ENCODE measurements at regions not wholly inside any gene's neighbourhood (a gene's known extent, or its start where the extent isn't known, plus 50 kb on each side); places are given as distances from the start of the nearest gene placed in this dataset.
"Not testable (repeated sequence)": the region's sequence is repeated elsewhere in the genome, so short reads cannot be mapped to it uniquely, and the experiment has no call there.

DNA sequence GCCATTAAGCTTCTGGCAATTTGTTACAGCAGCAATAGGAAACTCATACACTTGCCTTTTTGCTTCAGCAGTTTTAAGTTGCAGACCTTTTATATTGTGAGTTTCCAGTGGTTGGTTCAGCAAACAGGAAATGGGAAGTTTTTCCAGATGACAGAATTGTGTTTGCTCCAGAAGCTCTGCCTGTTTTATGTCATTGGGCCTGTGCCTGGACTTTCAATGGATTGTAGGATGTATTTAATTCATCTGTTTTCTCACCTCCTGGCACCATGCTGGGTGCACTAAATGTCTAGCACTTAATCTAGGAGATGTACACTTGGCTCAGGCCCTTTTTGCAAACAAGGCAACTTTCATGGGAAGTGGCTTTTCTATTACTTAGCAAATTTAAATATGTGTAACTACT, 100.4 kb upstream of the CLINT1 start:
- DNase-seq, result no peak

DNA sequence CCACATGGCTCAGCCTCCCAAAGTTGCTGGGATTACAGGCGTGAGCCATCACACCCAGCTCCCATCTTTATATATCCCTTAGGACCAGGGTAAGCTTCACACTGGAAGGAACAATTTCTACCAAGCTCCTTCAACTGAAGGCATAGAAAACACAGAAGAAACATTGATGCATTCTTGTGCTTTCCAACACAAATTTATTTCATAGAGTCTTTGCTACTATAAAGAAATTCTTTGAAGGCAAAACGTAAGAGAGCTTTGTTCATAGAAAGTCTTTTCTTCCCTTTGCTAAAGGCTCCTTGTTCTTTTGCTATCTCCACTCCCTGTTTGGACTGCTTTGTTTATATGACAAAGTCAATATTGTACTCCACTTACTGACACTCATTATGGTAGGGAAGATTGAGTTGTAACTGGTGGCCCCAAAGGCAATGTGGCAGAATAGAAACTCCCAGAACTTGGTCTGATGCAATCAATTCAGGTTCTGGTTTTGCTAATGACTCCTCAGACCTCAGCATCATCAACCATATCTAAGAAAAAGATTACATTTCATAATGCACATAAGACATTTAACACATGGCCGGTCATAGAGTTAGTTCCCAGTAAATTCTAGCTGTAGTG, 97.4 kb upstream of the CLINT1 start:
- peak in 1 of 5 donors; percentile 5 for DNase-seq

DNA sequence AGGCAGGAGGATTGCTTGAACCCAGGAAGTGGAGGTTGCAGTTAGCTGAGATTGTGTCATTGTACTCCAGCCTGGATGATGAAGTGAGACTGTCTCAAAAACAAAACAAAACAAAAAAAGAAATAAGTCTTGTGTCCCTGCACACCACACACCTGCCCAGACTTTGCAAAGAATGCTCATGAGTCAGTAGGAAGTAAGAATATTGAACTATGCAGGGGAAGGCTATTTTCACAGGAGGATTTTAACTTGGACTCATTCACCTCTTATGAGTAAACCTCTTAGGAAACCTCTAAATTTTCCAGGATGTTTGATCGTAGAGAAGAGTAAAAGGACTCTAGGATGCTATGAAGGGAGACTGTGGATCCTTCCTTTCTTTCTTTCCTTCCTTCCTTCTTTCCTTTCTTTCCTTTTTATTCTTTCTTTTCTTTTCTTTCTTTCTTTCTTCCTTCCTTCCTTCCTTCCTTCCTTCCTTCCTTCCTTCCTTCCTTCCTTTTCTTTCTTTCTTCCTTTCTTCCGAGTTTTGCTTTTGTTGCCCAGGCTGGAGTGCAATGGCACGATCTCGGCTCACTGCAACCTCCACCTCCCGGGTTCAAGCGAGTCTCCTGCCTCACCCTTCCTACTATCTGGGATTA, 96.7 kb upstream of the CLINT1 start:
- DNase-seq, result no peak

DNA sequence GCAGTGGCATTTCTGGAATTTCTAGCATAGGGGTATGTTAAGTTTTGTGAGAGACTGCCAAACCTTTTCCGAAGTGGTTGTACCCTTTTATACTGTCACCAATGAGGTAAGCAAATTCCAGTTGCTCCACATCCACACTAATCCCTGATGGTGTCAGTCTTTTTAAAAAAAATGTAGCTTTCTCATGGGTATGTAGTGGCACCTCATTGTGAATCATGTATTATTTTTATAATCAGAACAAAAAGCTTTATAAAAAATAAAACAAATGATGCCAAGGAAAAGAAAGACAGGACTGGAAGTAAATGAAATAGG, 93.4 kb upstream of the CLINT1 start:
- DNase-seq, result no peak

DNA sequence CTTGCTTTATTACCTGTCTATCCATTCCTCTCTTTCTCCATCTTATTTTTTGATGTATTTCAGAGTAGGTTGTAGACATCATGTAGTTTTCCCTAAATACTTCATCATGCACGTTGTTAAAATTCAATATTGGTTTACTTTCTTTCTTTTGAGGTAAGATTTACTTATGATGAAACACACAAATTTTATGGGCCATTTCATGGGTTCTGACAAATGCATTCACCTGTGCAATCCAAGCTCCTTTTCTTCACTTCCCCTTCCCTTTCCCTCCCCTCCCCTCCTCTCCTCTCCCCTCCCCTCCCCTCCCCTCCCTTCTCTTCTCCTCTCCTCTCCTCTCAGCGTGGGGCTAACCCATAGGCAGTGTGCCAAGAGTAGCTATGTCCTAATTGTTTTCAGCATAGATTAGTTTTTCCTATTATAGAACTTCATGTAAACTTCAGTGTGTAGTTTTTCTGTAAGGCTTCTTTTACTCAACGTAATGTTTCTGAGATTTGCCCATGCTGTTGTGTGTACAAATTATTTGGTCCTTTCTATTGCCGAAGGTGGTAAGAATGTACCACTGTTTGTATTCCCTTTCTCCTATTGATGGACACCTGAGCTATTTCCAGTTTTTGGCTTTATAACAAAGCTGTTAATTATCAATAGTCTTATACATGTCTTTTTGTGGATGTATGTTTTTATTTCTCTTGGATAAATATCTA, 92.9 kb upstream of the CLINT1 start:
- DNase-seq, result no peak

DNA sequence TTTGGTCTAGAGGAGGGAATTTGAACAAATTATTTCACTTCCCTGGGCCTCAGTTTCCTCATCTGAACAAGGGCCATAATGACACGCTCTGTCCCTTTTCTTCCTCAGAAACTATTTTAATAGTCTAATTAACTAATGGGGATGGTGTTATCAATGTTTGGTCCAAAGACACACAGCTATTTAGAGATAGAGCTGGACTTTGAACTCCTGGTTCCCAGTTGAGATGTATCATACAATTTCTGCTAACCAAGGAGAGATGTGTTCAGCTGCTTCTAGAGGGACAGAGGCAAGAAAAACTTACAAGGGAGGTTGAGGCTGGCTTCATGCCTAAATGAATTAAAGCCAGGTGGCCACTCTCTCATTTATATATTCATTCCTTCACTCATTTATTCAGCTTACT, 90.6 kb upstream of the CLINT1 start:
- DNase-seq, result no peak

DNA sequence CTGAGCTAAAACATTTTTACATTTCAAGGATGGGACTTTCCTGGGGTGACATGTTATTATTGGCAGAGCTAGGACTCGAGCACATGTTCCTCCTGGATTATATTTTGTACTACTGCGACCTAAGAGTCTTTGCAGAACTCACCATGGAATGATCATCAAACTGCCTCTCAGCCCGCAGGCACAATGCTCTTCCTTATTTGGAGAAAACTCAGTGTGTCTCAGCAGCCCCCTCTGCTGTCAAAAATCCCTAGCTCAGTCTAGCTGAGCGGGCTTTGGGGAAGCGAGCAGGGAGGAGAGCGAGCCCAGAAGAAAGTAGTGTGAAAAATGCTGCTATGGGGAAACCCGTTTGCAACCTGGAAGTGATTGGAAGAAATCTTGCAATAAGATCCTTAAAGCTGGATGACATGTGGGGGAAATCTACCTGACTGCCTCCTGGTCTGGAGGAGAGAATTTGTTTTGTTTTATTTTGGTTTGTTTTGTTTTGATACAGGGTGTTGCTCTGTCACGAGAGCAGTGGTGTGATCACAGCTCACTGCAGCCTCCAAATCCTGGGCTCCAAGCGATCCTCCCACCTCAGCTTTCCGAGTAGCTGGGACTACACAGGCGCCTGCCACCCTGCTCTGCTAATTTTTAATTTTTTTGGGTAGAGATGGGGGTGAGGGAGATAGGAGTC, 89.9 kb upstream of the CLINT1 start:
- peak; percentile 33 to 77 (median 59) for DNase-seq

DNA sequence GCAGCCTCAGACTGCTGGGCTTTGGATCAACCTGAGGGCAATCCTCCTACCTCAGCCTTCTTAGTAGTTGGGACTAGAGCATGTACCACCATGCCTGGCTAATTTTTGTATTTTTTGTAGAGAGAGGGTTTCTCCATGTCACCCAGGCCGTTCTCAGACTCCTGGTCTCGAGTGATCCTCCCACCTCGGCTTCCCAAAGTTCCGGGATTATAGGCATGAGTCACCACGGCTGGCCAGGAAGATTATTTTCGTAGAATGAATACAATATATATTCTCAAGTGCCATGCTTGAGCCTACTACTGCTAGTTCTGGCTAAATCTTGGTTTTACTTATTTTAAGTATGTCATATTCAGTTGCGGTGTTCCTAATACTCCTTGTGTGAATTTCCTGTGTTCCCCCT, 88.2 kb upstream of the CLINT1 start:
- no peak for DNase-seq

DNA sequence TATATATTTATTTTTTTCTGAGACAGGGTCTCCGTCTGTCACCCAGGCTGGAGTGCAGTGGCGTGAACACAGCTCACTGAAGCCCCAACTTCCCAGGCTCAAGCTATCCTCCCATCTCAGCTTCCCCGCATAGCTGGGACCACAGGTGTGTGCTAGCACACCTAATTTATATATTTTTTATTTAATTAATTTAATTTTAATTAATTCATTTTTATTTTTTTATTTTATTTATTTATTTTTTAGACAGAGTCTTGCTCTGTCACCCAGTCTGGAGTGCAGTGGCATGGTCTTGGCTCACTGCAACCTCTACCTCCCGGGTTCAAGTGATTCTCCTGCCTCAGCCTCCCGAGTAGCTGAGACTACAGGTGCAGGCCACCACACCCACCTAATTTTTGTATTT, 86.9 kb upstream of the CLINT1 start:
- DNase-seq, result not testable (repeated sequence)

DNA sequence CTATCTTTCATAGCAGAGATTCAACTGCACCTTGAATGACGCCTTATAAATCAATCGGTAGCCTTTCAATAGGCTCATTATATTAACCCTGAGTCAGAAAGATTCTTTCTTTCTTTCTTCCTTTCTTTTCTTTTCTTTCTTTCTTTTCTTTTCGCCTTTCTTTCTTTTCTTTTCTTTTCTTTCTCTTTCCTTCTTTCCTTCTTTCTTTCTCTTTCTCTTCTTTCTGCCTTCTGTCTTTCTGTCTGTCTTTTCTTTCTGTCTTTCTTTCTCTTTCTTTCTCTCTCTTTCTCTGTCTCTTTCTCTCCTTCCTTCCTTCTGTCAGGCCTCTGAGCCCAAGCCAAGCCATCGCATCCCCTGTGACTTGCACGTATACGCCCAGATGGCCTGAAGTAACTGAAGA, 86.0 kb upstream of the CLINT1 start:
- no peak for DNase-seq

DNA sequence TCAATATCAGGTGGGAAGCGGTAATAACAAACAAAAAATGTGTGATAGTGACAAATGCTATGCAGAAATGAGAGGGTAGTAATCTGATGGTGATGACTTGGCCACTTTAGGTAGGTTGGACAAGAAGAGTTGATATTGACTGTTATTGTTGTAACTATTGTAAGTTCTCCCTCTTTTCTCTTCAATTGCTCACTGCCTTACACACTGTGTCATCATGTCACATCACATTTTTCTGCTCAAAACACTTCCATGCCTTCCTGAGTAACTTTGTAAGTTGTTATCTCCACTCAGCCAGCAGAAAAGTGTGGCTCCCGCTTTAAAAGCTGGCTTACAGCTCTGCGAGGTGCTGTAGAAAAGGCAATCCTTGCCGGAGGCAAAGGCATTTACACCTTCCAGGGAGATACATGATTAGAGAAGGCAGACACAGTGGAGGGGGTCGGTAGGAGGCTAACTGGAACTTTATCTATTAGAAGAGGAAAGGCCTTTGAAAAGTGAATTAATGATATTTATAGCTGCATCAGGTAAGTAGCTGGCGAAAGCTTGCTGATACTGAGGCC, 85.2 kb upstream of the CLINT1 start:
- no peak for DNase-seq

DNA sequence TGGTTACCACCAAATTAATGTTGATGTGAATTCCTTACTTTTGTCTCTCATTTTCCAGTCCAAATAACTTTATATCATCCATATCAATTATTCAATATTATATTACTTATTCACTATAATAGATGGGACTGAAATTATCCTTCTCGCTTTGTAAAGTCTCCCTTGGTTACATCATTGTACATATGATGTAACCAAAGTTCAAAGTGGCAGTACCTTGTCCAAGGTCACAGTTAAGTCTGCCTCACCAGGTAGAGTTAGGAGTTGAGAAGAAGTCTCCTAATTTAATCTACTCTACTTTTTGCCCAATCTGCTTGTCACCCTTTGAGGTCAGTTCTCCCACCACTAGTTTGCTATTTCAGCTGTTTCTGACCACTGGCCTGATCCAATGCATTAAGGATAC, 83.7 kb upstream of the CLINT1 start:
- DNase-seq, result no peak

DNA sequence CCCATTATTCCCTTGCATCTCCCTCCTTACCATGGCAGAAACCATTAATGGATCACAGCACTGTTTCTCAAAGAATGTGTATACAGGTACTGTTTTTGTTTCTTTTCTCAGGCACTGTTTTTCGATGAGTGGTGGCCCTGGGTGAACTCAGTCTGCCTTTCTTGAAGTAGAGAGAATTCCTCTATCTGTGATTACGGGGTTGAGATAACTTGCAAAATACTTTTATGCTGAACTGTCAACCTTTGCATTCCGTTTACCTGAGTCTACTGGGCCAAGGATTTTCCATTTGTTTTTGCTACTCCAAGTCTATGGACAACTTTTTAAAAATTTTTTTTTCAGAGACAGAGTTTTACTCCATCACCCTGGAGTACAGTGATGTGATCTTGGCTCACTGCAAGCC, 82.7 kb upstream of the CLINT1 start:
- no peak for DNase-seq

DNA sequence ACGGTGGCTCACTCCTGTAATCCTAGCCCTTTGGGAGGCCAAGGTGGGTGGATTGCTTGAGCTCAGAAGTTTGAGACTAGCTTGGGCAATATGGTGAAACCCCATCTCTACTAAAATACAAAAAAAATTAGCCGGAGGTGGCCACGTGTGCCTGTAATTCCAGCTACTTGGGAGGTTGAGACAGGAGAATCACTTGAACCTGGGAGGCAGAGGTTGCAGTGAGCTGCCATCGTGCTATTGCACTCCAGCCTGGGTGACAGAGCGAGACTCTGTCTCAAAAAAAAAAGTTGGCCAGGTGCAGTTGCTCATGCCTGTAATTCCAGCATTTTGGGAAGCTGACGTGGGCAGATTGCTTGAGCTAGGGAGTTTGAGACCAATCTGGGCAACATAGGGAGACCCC, 79.2 kb upstream of the CLINT1 start:
- DNase-seq, result not testable (repeated sequence)

DNA sequence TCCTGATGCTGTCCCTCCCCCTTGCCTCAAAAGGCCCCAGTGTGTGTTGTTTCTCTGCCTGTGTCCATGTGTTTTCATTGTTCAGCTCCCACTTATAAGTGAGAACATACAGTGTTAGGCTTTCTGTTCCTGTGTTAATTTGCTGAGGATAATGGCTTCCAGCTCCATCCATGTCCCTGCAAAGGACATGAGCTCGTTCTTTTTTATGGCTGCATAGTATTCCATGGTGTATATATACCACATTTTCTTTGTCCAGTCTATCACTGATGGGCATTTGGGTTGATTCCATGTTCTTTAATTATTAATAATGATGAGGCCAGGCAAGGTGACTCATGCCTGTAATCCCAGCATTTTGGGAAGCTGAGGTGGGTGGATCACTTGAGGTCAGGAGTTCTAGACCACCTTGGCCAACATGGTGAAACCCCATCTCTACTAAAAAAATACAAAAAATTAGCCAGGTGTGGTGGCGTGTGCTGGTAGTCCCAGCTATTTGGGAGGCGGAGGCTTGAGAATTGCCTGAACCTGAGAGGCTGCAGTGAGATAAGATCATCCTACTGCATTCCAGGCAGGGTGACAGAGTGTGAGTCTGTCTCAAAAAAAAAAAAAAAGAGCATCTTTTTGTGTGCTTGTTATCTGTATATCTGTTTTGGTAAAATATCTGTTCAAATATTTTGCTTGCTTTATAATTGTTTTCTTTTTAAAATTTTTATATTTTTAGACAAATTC, 78.0 kb upstream of the CLINT1 start:
- DNase-seq, result not testable (repeated sequence)

DNA sequence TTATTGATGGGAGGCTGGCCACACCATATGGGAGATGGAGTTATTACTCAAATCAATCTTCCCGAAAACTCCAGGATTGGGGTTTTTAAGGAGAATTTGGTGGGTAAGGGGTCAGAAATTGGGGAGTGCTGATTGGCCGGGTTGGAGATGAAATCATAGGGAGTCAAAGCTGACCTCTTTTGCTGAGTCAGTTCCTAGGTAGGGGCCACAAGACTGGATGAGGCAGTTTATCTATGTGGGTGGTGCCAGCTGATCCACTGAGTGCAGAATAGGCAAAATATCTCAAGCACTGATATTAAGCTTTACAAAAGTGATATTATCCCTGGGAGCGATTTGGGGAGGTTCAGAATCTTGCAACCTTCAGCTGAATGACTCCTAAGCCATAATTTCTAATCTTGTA, 75.7 kb upstream of the CLINT1 start:
- DNase-seq, result no peak

DNA sequence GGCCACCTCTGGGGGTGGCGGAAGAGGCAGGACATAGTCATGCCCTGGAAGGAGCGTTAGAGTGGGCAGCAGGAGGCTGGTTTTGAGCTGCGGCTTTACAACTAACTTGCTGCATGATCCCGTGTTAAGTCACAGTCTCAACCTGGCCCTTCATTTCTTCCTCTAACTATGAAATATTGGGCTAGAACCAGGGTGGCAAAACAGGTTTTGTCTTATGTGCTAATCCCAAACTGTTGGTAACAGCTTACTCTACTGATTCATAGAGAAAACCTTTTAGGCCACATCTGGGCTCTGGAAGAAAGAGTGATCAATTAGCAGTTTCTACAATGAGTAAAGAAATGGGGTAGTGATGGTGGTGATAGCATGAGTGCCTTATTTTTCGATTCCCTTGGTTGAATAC, 74.1 kb upstream of the CLINT1 start:
- DNase-seq, result no peak

DNA sequence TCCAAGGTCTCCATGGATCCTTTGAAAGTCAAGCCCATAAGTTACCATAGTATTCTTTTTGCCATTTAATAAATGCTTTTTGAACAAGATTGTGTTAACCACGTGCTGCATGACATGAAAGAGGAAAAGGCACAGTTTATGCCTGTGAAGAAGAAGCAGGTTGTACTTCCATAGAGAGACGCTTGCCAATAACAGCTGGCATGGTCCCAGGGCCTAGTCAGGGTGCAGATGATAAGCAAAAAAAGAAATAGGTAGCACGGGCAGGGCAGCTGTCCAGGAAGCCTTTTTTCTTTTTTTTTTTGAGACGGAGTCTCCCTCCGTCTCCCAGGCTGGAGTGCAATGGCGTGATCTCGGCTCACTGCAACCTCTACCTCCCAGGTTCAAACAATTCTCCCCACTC, 71.8 kb upstream of the CLINT1 start:
- DNase-seq, result no peak

DNA sequence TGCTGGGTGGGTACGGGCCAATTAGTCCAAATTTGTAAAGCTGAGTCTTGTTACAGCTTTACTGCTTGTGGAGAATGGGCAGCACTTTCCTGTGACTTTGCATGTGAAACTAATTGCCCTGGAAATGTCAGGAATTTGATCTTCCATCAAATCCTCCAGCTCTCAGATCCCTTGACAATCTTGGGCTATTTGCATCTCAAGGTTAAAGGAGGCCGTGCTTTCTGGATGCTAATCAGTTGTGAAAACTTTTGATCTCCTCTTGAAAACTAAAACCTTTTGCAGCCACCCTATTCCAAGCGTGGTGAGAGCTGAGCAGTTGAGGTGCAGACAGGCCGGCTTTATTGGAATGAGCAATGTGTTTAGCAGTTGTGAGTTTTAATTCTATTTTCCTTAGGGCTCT, 68.0 kb upstream of the CLINT1 start:
- DNase-seq, result no peak

DNA sequence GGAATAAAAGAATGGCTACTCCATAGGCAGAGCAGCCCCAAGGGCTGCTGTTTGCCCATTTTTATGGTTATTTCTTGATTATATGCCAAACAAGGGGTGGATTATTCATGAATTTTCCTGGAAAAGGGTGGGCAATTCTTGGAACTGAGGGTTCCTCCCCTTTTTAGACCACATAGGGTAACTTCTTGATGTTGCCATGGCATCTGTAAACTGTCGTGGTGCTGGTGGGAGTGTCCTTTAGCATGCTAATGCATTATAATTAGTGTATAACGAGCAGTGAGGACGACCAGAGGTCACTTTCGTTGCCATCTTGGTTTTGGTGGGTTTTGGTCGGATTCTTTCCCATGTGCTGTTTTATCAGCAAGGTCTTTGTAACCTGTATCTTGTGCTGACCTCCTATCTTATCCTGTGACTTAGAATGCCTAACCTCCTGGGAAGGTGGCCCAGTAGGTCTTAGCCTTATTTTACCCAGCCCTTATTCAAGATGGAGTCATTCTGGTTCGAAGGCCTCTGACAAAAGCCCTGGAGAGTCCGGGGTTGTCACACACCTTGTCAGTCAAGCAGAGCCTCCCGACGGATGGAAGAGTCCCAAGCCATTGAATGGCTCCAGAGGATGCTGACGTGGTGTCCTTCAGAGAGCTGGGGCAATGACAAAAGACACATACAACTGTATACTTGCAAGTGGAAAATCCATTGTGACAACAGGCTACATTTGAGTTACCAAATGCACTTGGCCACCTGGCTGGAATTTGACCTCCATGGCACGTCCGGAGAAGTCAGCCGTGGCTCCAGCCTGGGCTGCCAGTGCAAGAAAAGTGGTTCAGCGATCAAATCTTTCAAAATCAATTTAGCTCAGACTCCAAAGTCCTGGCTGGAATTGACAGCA, 67.1 kb upstream of the CLINT1 start:
- no peak for DNase-seq

DNA sequence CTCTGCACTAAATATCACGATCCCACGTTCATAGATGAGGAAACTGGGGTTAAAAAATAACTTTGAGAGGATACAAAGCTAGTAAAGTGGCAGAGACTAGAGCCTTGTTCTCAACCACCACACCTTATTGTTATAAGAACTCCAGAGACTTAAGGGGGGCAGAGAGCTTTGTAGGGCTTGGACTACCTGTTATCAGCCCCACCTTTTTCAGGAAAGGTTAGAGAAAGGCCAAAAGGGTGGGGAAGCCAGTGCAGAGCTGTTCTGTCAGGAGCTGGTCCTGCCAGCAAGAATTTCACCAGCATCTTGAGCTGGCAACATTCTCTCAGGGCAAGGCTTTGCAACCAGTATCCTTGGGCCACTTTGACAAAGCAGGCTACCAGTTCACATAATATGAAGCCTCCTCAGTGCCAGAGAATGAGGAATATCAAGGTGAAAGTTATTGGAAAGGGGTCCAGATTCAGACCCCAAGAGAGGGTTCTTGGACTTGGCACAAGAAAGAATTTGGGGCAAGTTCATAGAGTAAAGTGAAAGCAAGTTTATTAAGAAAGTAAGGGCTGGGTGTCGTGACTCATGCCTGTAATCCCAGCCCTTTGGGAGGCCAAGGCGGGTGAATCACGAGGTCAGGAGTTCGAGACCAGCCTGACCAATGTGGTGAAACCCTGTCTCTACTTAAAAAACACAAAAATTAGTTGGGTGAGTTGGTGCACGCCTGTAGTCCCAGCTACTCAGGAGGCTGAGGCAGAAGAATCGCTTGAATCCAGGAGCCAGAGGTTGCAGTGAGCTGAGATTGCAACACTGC, 66.2 kb upstream of the CLINT1 start:
- no peak for DNase-seq

All from T-helper 1 cell (primary cell).